Smooth muscle cell (in vitro differentiated cells): ENCODE measurements at regions not wholly inside any gene's neighbourhood (a gene's known extent, or its start where the extent isn't known, plus 50 kb on each side); places are given as distances from the start of the nearest gene placed in this dataset.

Experiments
- DNase-seq: peaks from one replicate; lab custom pipeline; 2025; ENCODE audit not compliant: unreplicated experiment; lab: John Stamatoyannopoulos, UW
- H2AFZ ChIP-seq: fragments of 200-600 bp; sonication (generic); 2 replicates; pipeline ENCODE4 v1.6.0; 2016; ENCODE audit warnings: antibody characterized with exemption, low read depth, mild to moderate bottlenecking
- H3F3A ChIP-seq: fragments of 200-600 bp; sonication (generic); 2 replicates; pipeline ENCODE4 v1.6.0; 2017; ENCODE audit warnings: antibody characterized with exemption, low read depth
- H3K27ac ChIP-seq: fragments of 200-600 bp; sonication (generic); 2 replicates; pipeline ENCODE4 v1.5.1; 2016; ENCODE audit warnings: low read depth, mild to moderate bottlenecking
- H3K27me3 ChIP-seq: fragments of 200-600 bp; sonication (generic); 2 replicates; pipeline ENCODE4 v1.6.1; 2016; ENCODE audit warnings: low read depth, mild to moderate bottlenecking
- H3K36me3 ChIP-seq: fragments of 200-600 bp; sonication (generic); 2 replicates; pipeline ENCODE4 v1.5.1; 2016; ENCODE audit warnings: low read depth
- H3K4me1 ChIP-seq: fragments of 200-600 bp; sonication (generic); 2 replicates; pipeline ENCODE4 v1.5.1; 2016; ENCODE audit warnings: low read depth
- H3K4me2 ChIP-seq: fragments of 200-600 bp; sonication (generic); 2 replicates; pipeline ENCODE4 v1.6.0; 2016; ENCODE audit warnings: mild to moderate bottlenecking
- H3K4me3 ChIP-seq: fragments of 200-600 bp; sonication (generic); 2 replicates; pipeline ENCODE4 v1.5.1; 2016; ENCODE audit warnings: mild to moderate bottlenecking
- H3K79me2 ChIP-seq: fragments of 200-600 bp; sonication (generic); 2 replicates; pipeline ENCODE4 v1.6.0; 2016; ENCODE audit warnings: low read depth, mild to moderate bottlenecking
- H3K9ac ChIP-seq: fragments of 200-600 bp; sonication (generic); 2 replicates; pipeline ENCODE4 v1.6.0; 2016; ENCODE audit warnings: low read depth
- H3K9me3 ChIP-seq: fragments of 200-600 bp; sonication (generic); replicated peaks from 2 replicates; pipeline ENCODE4 v1.5.1; 2016; ENCODE audit warnings: low read depth
- H4K20me1 ChIP-seq: fragments of 200-600 bp; sonication (generic); 2 replicates; pipeline ENCODE4 v1.6.0; 2016; ENCODE audit warnings: low read depth
- WGBS: methylation state at CpG from one replicate; pipeline ENCODE4 v1.1.7; 2016; ENCODE audit warnings: low lambda C conversion rate; 5-methylcytosine and 5-hydroxymethylcytosine counted together
- TF ChIP-seq, protein P1 (sequence below): fragments of 200-600 bp; sonication (generic); IDR thresholded peaks from 2 replicates; pipeline ENCODE4 v1.5.1; 2017; ENCODE audit warnings: borderline replicate concordance, mild to moderate bottlenecking, antibody characterized with exemption; ENCODE audit not compliant: insufficient read depth, poor library complexity, severe bottlenecking

DNA sequence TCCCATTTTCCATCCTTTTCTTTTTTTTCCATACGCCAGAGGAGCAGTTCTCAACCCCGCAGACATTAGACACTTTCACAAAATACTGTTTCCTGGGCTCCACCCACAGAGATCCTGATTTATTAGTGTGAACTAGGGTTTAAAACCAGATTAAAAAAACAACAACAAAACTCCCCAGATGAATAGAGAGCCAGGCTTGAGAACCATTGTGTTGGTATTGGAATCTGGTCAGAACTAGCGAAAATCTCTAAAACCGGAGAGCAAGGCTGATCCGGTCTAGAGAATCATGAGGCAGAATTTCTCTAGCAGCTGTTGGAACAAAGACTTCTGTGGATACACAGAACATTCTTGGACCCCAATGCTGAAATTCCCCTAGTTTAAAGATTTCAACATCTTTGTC, 173.0 kb downstream of the PCSK1 start:
- no peak for DNase-seq
- H4K20me1 ChIP-seq = no peaks in the 10 kb centered on the region
- no peaks in the 10 kb centered on the region for H3K27me3 ChIP-seq
- no peak overlapping the region for H3K27ac ChIP-seq
- H3K4me1 ChIP-seq = peaks cover 7% of the 10 kb centered on the region
- no peaks in the 10 kb centered on the region for H3K9me3 ChIP-seq
- no peak overlapping the region for H2AFZ ChIP-seq
- TF ChIP-seq, protein P1, sequence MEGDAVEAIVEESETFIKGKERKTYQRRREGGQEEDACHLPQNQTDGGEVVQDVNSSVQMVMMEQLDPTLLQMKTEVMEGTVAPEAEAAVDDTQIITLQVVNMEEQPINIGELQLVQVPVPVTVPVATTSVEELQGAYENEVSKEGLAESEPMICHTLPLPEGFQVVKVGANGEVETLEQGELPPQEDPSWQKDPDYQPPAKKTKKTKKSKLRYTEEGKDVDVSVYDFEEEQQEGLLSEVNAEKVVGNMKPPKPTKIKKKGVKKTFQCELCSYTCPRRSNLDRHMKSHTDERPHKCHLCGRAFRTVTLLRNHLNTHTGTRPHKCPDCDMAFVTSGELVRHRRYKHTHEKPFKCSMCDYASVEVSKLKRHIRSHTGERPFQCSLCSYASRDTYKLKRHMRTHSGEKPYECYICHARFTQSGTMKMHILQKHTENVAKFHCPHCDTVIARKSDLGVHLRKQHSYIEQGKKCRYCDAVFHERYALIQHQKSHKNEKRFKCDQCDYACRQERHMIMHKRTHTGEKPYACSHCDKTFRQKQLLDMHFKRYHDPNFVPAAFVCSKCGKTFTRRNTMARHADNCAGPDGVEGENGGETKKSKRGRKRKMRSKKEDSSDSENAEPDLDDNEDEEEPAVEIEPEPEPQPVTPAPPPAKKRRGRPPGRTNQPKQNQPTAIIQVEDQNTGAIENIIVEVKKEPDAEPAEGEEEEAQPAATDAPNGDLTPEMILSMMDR = no peak
- no peak overlapping the region for H3K4me2 ChIP-seq
- no peaks in the 10 kb centered on the region for H3K79me2 ChIP-seq
- H3K36me3 ChIP-seq = no peaks in the 10 kb centered on the region
- H3K4me3 ChIP-seq = no peak overlapping the region
- H3K9ac ChIP-seq = no peak overlapping the region
- peaks cover 7% of the 10 kb centered on the region for H3F3A ChIP-seq
- WGBS = 96% methylated on average over 5 of the region's 5 CpGs

DNA sequence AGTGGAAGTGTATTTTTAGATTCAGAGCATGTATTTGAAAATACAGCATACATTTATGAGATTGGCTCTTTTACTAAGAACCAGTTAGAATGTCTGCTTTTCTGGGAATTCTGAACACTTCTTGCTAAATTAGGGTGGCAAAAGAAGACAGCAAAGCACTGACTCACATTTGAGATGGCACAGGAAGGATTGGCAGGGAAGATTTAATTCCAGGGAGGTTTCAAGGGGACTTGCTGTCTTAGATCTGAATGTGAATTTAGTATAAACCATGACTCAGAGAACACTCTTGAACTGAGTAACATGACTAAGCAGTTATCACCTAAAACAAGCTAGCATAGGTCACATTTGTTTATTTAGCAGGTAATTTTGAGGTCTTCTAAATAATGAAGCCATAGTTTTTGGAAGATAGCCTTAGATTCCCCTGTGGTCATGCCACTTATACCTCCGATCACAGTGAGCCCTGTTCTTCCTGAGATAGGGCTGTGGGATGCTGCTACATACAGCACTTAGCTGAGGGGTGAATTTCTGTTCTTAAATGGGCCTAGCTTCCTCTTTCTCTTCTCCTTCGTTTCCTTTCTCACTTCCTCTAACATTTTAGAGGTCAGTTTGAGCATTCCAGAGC, 173.8 kb downstream of the PCSK1 start:
- Histone ChIP-seq H3K4me1 (peaks cover 7% of the 10 kb centered on the region), H4K20me1 (no peaks in the 10 kb centered on the region), H3F3A (peaks cover 10% of the 10 kb centered on the region), H3K4me3 (no peak overlapping the region), H3K9me3 (no peaks in the 10 kb centered on the region), H2AFZ (no peak overlapping the region), H3K27ac (peak overlapping the region; percentile 66), H3K36me3 (no peaks in the 10 kb centered on the region), H3K4me2 (no peak overlapping the region), H3K9ac (no peak overlapping the region), H3K79me2 (no peaks in the 10 kb centered on the region), H3K27me3 (no peaks in the 10 kb centered on the region)
- WGBS = 74% methylated on average over 2 of the region's 2 CpGs
- TF ChIP-seq, protein P1 = no peak
- no peak for DNase-seq

DNA sequence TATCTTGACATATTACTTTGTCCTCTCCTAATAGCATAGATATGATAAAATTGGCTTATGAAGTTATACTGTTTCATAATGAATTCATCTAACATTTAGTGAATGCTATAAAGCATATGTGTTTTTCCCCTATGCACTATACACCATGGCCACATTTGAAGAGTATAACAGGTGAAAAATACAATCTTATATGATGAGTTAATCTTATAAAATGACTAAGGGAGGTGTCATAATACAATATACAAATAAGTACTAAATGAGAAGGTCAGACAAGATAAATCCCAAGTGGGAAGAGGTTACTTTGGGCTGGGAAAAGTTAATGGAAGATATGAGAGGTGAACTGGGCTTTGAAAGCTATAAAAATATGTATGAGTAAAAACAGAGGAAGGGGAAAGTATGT, 174.4 kb downstream of the PCSK1 start:
- Histone ChIP-seq H3K4me2 (no peak overlapping the region), H3K36me3 (no peaks in the 10 kb centered on the region), H2AFZ (no peak overlapping the region), H3K27ac (peak overlapping the region; percentile 66), H3K9ac (no peak overlapping the region), H3K27me3 (no peaks in the 10 kb centered on the region), H3F3A (peaks cover 12% of the 10 kb centered on the region), H4K20me1 (no peaks in the 10 kb centered on the region), H3K79me2 (no peaks in the 10 kb centered on the region), H3K4me3 (no peak overlapping the region), H3K4me1 (peaks cover 7% of the 10 kb centered on the region), H3K9me3 (no peaks in the 10 kb centered on the region)
- DNase-seq = no peak
- TF ChIP-seq, protein P1 = no peak

DNA sequence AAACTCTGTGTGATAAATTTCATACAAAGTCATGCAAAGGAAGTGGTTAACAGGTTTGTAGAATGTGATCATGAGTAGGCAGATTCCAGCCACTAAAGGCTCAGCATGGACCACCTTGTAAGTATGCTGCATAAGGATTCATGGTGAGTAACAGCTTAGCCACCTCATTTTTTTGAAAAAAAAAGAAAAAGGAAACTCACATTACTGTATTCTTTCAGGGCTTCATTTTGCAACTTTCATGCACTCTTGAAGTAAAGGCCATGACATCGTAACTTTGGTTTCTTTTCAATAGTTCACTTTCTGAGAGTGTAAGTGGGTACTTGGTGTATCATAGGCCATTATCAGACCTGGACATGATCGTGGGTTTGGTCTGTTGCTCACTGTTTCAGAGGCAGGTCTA, 175.1 kb downstream of the PCSK1 start:
- Histone ChIP-seq H3F3A (peaks cover 12% of the 10 kb centered on the region), H3K27me3 (no peaks in the 10 kb centered on the region), H3K9ac (no peak overlapping the region), H3K36me3 (no peaks in the 10 kb centered on the region), H4K20me1 (no peaks in the 10 kb centered on the region), H2AFZ (no peak overlapping the region), H3K4me3 (no peak overlapping the region), H3K9me3 (no peaks in the 10 kb centered on the region), H3K79me2 (no peaks in the 10 kb centered on the region), H3K4me1 (peaks cover 7% of the 10 kb centered on the region), H3K27ac (peak overlapping the region; percentile 66), H3K4me2 (no peak overlapping the region)
- TF ChIP-seq, protein P1 = no peak
- 87% methylated on average over 2 of the region's 2 CpGs for WGBS
- no peak for DNase-seq
